GM12864 (cell line): ENCODE measurements at regions not wholly inside any gene's neighbourhood (a gene's known extent, or its start where the extent isn't known, plus 50 kb on each side); places are given as distances from the start of the nearest gene placed in this dataset.

Experiments used
- DNase-seq: peaks from one replicate; pipeline ENCODE4 v3.0.0-alpha.2; 2011; ENCODE audit warnings: low read depth
- H3K4me3 ChIP-seq: 2 replicates; pipeline ENCODE4 v1.5.1; 2011; ENCODE audit warnings: mild to moderate bottlenecking, low read depth, low read length, control low read depth
- TF ChIP-seq, protein P1 (sequence below): IDR thresholded peaks from 2 replicates; pipeline ENCODE4 v1.5.1; 2011; ENCODE audit warnings: low read depth, mild to moderate bottlenecking, moderate library complexity, low read length, control low read depth, inconsistent platforms; ENCODE audit errors: missing control alignments

DNA sequence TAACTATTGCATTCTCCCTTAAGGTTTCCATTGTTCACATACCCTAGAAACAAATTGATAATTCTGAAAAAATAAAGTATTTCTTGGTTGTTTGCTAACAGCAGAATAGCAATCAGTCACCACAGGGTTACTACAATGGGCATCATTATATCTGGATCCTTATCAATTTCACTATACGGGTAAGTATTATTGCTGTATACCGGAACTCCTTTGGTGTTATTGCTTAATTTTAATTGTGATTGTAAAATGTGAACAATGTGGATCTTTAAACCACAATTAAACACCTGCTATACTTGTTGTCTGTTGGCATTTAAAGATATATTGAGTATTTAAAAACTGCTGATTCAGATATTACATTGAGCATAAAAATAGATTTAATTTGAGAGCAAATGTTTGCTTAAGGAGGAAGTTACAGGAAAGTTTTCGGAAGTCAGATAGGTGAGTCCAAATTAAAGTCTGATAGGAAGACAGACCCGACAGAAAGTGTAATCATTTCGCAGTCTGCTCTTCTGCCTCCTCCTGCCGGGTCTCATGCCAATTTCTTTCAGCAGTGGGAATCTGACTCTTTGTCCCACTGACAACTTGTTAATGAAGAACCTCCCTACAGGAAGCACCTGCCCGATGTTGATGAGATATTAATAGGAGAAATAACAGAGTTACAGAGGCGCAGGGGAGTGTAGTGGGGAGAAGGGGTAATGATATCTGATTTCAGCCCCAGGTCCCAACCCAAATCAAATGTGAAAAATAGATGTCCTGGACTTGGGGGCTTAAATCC, 169.7 kb upstream of the TBC1D5 start:
- H3K4me3 ChIP-seq: no peak overlapping the region
- no peak for DNase-seq
- TF ChIP-seq, protein P1, sequence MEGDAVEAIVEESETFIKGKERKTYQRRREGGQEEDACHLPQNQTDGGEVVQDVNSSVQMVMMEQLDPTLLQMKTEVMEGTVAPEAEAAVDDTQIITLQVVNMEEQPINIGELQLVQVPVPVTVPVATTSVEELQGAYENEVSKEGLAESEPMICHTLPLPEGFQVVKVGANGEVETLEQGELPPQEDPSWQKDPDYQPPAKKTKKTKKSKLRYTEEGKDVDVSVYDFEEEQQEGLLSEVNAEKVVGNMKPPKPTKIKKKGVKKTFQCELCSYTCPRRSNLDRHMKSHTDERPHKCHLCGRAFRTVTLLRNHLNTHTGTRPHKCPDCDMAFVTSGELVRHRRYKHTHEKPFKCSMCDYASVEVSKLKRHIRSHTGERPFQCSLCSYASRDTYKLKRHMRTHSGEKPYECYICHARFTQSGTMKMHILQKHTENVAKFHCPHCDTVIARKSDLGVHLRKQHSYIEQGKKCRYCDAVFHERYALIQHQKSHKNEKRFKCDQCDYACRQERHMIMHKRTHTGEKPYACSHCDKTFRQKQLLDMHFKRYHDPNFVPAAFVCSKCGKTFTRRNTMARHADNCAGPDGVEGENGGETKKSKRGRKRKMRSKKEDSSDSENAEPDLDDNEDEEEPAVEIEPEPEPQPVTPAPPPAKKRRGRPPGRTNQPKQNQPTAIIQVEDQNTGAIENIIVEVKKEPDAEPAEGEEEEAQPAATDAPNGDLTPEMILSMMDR: no peak

DNA sequence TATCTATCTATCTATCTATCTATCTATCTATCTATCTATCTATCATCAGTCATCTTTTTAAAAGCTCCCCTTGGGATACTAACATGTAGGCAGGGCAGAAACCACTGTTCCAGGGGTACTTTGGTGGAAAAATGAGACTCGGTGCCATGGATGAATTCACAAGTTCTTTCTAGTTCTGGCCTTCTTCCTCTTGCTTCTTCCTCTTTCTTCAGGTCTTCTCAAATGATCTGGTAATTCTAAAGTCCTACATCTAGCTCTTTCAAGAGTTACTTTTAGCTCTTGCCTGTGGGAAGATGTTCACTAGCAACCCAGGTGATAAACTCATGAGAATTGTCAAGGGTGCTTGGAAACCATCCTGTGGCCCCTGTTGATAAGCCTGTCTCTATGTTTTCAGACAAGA, 168.5 kb upstream of the TBC1D5 start:
- TF ChIP-seq, protein P1: no peak
- H3K4me3 ChIP-seq: no peak overlapping the region
- DNase-seq: no peak

DNA sequence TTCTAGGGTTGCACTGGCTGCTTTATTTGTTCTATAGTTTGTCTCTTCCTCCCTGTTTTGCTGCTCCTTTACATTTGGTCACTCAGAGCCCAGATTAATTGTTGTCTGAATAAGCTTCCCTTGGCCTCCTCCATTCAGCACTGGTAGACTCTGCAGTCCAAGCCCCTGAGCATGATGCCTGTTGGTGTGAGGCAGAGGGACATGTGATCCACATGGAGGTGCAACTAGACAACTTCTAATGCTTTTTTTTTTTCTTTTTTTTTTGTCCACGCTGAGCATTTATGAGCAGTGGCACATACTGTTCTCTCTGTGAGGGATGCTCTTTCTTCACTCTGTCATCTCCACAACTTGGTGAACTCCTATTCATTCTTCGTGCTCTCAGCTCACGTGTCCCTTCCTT, 167.3 kb upstream of the TBC1D5 start:
- DNase-seq: no peak
- TF ChIP-seq, protein P1: no peak
- no peak overlapping the region for H3K4me3 ChIP-seq

DNA sequence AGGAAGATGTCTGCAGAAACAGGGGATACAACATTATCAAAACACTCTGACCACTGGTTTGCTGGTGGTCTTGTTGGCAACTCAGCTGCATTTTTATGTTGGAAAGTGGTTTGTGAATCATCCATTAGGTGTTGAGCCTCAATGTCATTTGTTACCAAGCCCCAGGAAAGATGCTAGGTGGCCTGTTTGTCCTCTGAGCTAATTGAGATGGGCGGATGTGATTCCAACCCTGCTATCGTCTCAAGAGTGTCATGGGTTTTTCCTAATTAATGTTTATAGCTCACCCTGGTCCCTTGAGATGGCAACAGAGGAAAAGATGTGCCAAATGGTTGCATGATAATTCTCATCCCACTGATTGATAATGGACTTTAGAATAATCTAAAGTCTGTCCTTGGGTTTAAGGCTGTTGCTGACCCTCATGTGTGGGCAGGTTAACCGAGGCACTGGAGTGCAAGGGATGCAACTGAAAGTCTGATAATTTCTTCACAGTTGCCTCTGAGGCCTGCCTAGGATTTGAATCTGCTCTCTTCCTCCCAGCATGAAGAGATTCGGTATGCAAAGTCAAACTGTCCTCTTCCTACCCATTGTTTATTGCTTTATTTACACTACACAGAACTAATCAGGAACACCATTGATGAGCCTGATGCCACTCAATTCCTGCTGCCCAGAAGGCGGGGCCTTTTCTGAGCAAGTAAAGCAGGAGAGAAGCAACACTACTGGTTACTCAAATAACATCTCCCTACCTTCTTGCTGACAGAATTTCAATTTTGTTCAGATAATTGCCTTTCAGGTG, 166.2 kb upstream of the TBC1D5 start:
- no peak overlapping the region for H3K4me3 ChIP-seq
- TF ChIP-seq, protein P1: no peak
- no peak for DNase-seq

DNA sequence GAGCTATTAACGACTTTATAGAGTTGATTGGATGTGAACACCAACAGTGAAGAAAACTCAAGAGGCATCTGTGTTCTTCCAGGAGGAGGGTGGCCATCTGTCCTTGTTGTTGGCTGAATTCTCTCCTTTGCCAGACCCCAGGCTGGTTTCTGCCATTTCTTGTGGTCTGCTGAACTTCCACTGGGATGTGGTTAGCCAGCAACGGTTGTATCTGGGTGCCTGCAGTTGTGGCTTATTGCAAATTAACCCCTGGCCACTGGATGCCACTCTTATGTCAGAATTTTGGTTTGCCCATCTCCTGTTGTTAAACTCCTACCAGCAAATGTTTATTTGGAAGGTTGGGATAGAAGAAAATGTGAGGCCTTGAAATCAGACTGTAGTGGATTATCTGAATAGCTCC, 163.6 kb upstream of the TBC1D5 start:
- TF ChIP-seq, protein P1: no peak
- DNase-seq: no peak
- H3K4me3 ChIP-seq: no peak overlapping the region

DNA sequence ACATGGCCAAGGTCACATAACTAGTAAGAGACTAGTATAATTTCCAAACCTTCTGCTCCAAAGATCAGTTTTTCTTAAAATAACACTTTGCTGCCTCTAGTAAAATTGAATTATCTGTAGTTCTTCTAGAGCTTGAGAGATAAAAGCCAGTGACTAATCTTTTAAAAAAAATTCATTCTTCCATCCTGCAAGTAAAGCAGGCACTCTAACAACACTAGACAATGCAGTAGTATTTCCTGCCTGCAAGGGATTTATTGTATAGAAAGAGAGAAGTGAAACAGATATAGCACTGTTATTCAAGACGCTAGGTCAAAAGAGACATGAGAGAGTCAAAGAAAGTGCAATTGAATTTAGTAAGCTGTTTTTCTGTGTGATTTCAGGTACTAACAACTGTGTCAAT, 159.5 kb upstream of the TBC1D5 start:
- no peak overlapping the region for H3K4me3 ChIP-seq
- peak; percentile 2 for DNase-seq
- TF ChIP-seq, protein P1: no peak
